HepG2 (cell line): ENCODE measurements at regions not wholly inside any gene's neighbourhood (a gene's known extent, or its start where the extent isn't known, plus 50 kb on each side); places are given as distances from the start of the nearest gene placed in this dataset.

Experiments
- ATAC-seq: fragments of 200-7000 bp; cut with Tn5 transposase; 3 replicates; pipeline ENCODE4 v1.9.1; 2020; ENCODE audit warnings: mild to moderate bottlenecking, moderate library complexity
- BruUV-seq: library from RNA; stranded (reverse); fragments of 400-500 nt; replicated peaks from 2 replicates; lab custom pipeline; 2021; lab: Mats Ljungman, UMichigan
- CTCF ChIA-PET: fragments of 300-600 bp; formaldehyde crosslinking; extraction: SDS; loops from one replicate; lab custom pipeline; 2021; ENCODE audit warnings: low total read pairs, inconsistent platforms, low intra/inter-chr PET ratio; lab: Yijun Ruan, JAX
- POLR2A ChIA-PET: fragments of 350-600 bp; sonication (Branson Sonifier 250); formaldehyde crosslinking; loops from one replicate; lab custom pipeline; 2020; ENCODE audit warnings: antibody characterized with exemption, inconsistent platforms; lab: Yijun Ruan, JAX
- DNase-seq: peaks from one replicate; pipeline ENCODE4 v3.0.0-alpha.2; 2015; ENCODE audit warnings: low spot score
- FAIRE-seq: peaks from 3 replicates; lab custom pipeline; 2011; peaks lifted over from hg19 to GRCh38; lab: Jason Lieb, UNC
- H2AFZ ChIP-seq: one replicate; pipeline ENCODE4 v1.6.1; 2011; ENCODE audit warnings: low read length, inconsistent platforms
- H3K27ac ChIP-seq: fragments of 300-600 bp; 3 replicates; pipeline ENCODE4 v1.8.0; 2011; ENCODE audit warnings: mixed run types, mild to moderate bottlenecking, mixed read lengths, low read length, inconsistent platforms; ENCODE audit not compliant: insufficient read depth; ENCODE audit errors: extremely low read length
- H3K27me3 ChIP-seq, 2 experiments: fragments of 200-600 bp in 1 of 2; 2 replicates in 1 of 2; 3 replicates in 1 of 2; pipeline versions ENCODE4 v1.6.0 to v1.8.0; 2011; ENCODE audit warnings: low read length in 2 of 2, mild to moderate bottlenecking in 2 of 2, moderate library complexity in 2 of 2, inconsistent platforms in 1 of 2; ENCODE audit not compliant: insufficient read depth in 2 of 2, control insufficient read depth in 1 of 2
- H3K36me3 ChIP-seq, 2 experiments: fragments of 200-600 bp in 1 of 2; replicated peaks in 1 of 2; 2 replicates in 1 of 2; 3 replicates in 1 of 2; pipeline versions ENCODE4 v1.5.1 to v1.8.0; 2011; ENCODE audit warnings: low read length in 2 of 2, inconsistent platforms in 1 of 2; ENCODE audit not compliant: insufficient read depth in 2 of 2, control insufficient read depth in 1 of 2
- H3K4me1 ChIP-seq: 2 replicates; pipeline ENCODE4 v1.5.1; 2012; ENCODE audit warnings: low read length, inconsistent platforms; ENCODE audit not compliant: insufficient read depth
- H3K4me2 ChIP-seq: 2 replicates; pipeline ENCODE4 v1.6.0; 2011; ENCODE audit warnings: low read depth, low read length, inconsistent platforms
- H3K4me3 ChIP-seq, 3 experiments: fragments of 200-600 bp in 1 of 3; sonication (generic), shearing (Covaris generic) in 1 of 3; replicated peaks in 1 of 3; 2 replicates each; pipeline ENCODE4 v1.5.1; 2011 to 2016; ENCODE audit warnings: low read length in 3 of 3, inconsistent platforms in 2 of 3, low read depth in 2 of 3, mild to moderate bottlenecking in 2 of 3, control low read depth in 1 of 3, mixed read lengths in 1 of 3; ENCODE audit not compliant: insufficient read depth in 1 of 3
- H3K79me2 ChIP-seq: one replicate; pipeline ENCODE4 v1.6.1; 2011; ENCODE audit warnings: low read length, inconsistent platforms; ENCODE audit not compliant: insufficient read depth
- H3K9ac ChIP-seq: 2 replicates; pipeline ENCODE4 v1.6.0; 2011; ENCODE audit warnings: mild to moderate bottlenecking, low read depth, low read length, inconsistent platforms; ENCODE audit not compliant: insufficient read depth
- H3K9me3 ChIP-seq: 2 replicates; pipeline ENCODE4 v1.5.1; 2012; ENCODE audit warnings: mild to moderate bottlenecking, low read length
- H4K20me1 ChIP-seq: 2 replicates; pipeline ENCODE4 v1.6.0; 2011; ENCODE audit warnings: inconsistent platforms, mild to moderate bottlenecking, low read length, moderate library complexity; ENCODE audit not compliant: insufficient read depth
- ETV6 ChIP-seq: sonication (generic); formaldehyde crosslinking; conservative IDR thresholded peaks from 2 replicates; pipeline ENCODE4 v1.4.0; 2020; ENCODE audit warnings: missing genetic modification reagents
- RARA ChIP-seq: IDR thresholded peaks from 2 replicates; pipeline ENCODE4 v1.6.1; 2016; ENCODE audit warnings: missing genetic modification reagents, missing compliant biosample characterization
- ZFP82 ChIP-seq: sonication (generic); formaldehyde crosslinking; IDR thresholded peaks from 2 replicates; pipeline ENCODE4 v1.5.1; 2020; ENCODE audit warnings: mild to moderate bottlenecking, missing genetic modification reagents, borderline replicate concordance
- ZFY ChIP-seq: sonication (generic); formaldehyde crosslinking; IDR thresholded peaks from 2 replicates; pipeline ENCODE4 v1.4.0; 2020; ENCODE audit warnings: missing genetic modification reagents
- ZNF121 ChIP-seq: sonication (generic); formaldehyde crosslinking; IDR thresholded peaks from 2 replicates; pipeline ENCODE4 v1.5.0; 2020; ENCODE audit warnings: mild to moderate bottlenecking, missing genetic modification reagents
- ZNF34 ChIP-seq: sonication (generic); formaldehyde crosslinking; IDR thresholded peaks from 2 replicates; pipeline ENCODE4 v1.4.0; 2020; ENCODE audit warnings: mild to moderate bottlenecking, missing genetic modification reagents, borderline replicate concordance
- ZNF724P ChIP-seq: sonication (generic); formaldehyde crosslinking; IDR thresholded peaks from 2 replicates; pipeline ENCODE4 v1.8.0; 2022; ENCODE audit warnings: missing genetic modification reagents, borderline replicate concordance
- WGBS: methylation state at CpG from one replicate; pipeline ENCODE4 v1.1.6; 2017; ENCODE audit warnings: low lambda C conversion rate; 5-methylcytosine and 5-hydroxymethylcytosine counted together
- in situ Hi-C: cut with HindIII; loops from 2 replicates; pipeline ENCODE4 v1.10.0; 2017; ENCODE audit warnings: low pct_unique_long_range_greater_than_20kb; ENCODE audit not compliant: extremely low pct_ligation_motif_present
- intact Hi-C: fragments of 100-400 bp; cut with micrococcal nuclease; formaldehyde crosslinking; loops from one replicate; pipeline ENCODE4 v1.10.0; 2022; ENCODE audit not compliant: unreplicated experiment
- TF ChIP-seq, protein P1 (sequence below): sonication (generic); formaldehyde crosslinking; IDR thresholded peaks from 2 replicates; pipeline ENCODE4 v1.4.0; 2020; ENCODE audit warnings: missing genetic modification reagents
- TF ChIP-seq, protein P2 (sequence below): sonication (generic); formaldehyde crosslinking; IDR thresholded peaks from 2 replicates; pipeline ENCODE4 v1.4.0; 2020; ENCODE audit warnings: missing genetic modification reagents, borderline replicate concordance

DNA sequence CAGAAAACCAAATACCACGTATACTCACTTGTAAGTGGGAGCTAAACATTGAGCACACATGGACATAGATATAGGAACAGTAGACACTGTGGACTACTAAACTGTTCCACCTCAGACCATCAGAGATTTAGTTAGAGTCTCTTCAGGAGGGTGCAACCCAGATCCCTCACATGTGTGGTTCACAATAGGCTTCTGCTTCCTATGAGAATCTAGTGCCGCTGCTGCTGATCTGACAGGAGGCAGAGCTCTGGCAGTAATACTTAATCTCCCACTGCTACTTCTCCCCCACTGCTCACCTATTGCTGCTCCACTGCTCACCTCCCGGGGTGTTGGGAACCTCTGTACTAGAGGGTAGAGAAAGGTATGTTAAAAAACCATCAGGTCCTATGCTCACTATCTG lies 533.3 kb downstream of the NSUN3 start:
- no peaks in the 10 kb centered on the region for H3K4me1 ChIP-seq
- ChIA-PET POLR2A (no interaction called here), CTCF (no interaction called here)
- H4K20me1 ChIP-seq = no peaks in the 10 kb centered on the region
- no peak for FAIRE-seq
- ATAC-seq = no peak
- no peaks in the 10 kb centered on the region for H3K27me3 ChIP-seq
- no peaks in the 10 kb centered on the region for H3K9me3 ChIP-seq
- no peak for DNase-seq
- TF ChIP-seq ZFP82 (CRISPR knock-in tag) (no peak), ZNF121 (CRISPR knock-in tag) (no peak), RARA (CRISPR knock-in tag) (no peak), ETV6 (CRISPR knock-in tag) (no peak), ZNF34 (CRISPR knock-in tag) (no peak), ZFY (no peak), ZNF724P (CRISPR knock-in tag) (no peak)
- TF ChIP-seq, protein P1, sequence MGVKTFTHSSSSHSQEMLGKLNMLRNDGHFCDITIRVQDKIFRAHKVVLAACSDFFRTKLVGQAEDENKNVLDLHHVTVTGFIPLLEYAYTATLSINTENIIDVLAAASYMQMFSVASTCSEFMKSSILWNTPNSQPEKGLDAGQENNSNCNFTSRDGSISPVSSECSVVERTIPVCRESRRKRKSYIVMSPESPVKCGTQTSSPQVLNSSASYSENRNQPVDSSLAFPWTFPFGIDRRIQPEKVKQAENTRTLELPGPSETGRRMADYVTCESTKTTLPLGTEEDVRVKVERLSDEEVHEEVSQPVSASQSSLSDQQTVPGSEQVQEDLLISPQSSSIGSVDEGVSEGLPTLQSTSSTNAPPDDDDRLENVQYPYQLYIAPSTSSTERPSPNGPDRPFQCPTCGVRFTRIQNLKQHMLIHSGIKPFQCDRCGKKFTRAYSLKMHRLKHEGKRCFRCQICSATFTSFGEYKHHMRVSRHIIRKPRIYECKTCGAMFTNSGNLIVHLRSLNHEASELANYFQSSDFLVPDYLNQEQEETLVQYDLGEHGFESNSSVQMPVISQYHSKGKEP (CRISPR knock-in tag) = no peak
- TF ChIP-seq, protein P2, sequence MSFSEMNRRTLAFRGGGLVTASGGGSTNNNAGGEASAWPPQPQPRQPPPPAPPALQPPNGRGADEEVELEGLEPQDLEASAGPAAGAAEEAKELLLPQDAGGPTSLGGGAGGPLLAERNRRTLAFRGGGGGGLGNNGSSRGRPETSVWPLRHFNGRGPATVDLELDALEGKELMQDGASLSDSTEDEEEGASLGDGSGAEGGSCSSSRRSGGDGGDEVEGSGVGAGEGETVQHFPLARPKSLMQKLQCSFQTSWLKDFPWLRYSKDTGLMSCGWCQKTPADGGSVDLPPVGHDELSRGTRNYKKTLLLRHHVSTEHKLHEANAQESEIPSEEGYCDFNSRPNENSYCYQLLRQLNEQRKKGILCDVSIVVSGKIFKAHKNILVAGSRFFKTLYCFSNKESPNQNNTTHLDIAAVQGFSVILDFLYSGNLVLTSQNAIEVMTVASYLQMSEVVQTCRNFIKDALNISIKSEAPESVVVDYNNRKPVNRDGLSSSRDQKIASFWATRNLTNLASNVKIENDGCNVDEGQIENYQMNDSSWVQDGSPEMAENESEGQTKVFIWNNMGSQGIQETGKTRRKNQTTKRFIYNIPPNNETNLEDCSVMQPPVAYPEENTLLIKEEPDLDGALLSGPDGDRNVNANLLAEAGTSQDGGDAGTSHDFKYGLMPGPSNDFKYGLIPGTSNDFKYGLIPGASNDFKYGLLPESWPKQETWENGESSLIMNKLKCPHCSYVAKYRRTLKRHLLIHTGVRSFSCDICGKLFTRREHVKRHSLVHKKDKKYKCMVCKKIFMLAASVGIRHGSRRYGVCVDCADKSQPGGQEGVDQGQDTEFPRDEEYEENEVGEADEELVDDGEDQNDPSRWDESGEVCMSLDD (CRISPR knock-in tag) = no peak
- H2AFZ ChIP-seq = no peak overlapping the region
- BruUV-seq = no TSS peak
- no peaks in the 10 kb centered on the region for H3K79me2 ChIP-seq
- H3K27ac ChIP-seq = no peak overlapping the region
- 33% methylated on average over 3 of the region's 3 CpGs for WGBS
- H3K9ac ChIP-seq = no peak overlapping the region
- in situ Hi-C loops = no loop called here
- H3K4me3 ChIP-seq = no peak overlapping the region
- intact Hi-C loops = no loop called here
- H3K36me3 ChIP-seq = no peaks in the 10 kb centered on the region
- H3K4me2 ChIP-seq = no peak overlapping the region
